ENCODE measurements at regions not wholly inside any gene's neighbourhood (a gene's known extent, or its start where the extent isn't known, plus 50 kb on each side); places are given as distances from the start of the nearest gene placed in this dataset.

GRCh38 chr1:118249641-118250040, 64.6 kb upstream of the SPAG17 start:
- TF ChIP-seq CTCF (IDR thresholded peaks at IDR 0.05) (no peak), POLR2AphosphoS5 (IDR thresholded peaks at IDR 0.05) (no peak)

Data from sigmoid colon (tissue), 4 donors.